Suprapubic skin (tissue), 4 donors: ENCODE measurements at regions not wholly inside any gene's neighbourhood (a gene's known extent, or its start where the extent isn't known, plus 50 kb on each side); places are given as distances from the start of the nearest gene placed in this dataset.

Experiments used
- DNase-seq, 2 donors: peaks; one replicate each; pipeline ENCODE4 v3.0.0-alpha.2; 2019; ENCODE audit warnings: low spot score in 2 of 2
- H3K27ac ChIP-seq: fragments of 200-600 bp; sonication (generic); one replicate; pipeline ENCODE4 v1.5.1; 2019
- H3K27me3 ChIP-seq: fragments of 200-600 bp; sonication (generic); one replicate; pipeline ENCODE4 v1.5.1; 2019
- H3K36me3 ChIP-seq: fragments of 200-600 bp; sonication (generic); one replicate; pipeline ENCODE4 v1.5.1; 2019
- H3K4me1 ChIP-seq: fragments of 200-600 bp; sonication (generic); one replicate; pipeline ENCODE4 v1.5.1; 2019
- H3K4me3 ChIP-seq: fragments of 200-600 bp; sonication (generic); one replicate; pipeline ENCODE4 v1.5.1; 2019; ENCODE audit warnings: mild to moderate bottlenecking
- H3K9me3 ChIP-seq: fragments of 200-600 bp; sonication (generic); one replicate; pipeline ENCODE4 v1.5.1; 2019
- EP300 ChIP-seq: sonication (generic); formaldehyde crosslinking; IDR thresholded peaks from one replicate; pipeline ENCODE4 v1.6.1; 2017; ENCODE audit warnings: antibody characterized with exemption
- POLR2A ChIP-seq, 2 donors: fragments of 450-650 bp; IDR thresholded peaks; one replicate each; pipeline ENCODE4 v1.6.1; 2017; ENCODE audit warnings: antibody characterized with exemption in 2 of 2, mild to moderate bottlenecking in 2 of 2, moderate library complexity in 2 of 2
- POLR2AphosphoS5 ChIP-seq, 3 donors: sonication (generic); formaldehyde crosslinking; IDR thresholded peaks; one replicate each; pipeline ENCODE4 v1.6.1; 2017; ENCODE audit warnings: antibody characterized with exemption in 3 of 3
- WGBS: methylation state at CpG from one replicate; pipeline ENCODE4 v1.1.5; 2018; 5-methylcytosine and 5-hydroxymethylcytosine counted together
- TF ChIP-seq, protein P1 (sequence below), 2 donors: fragments of 200-600 bp in 1 of 2; fragments of 450-650 bp in 1 of 2; sonication (generic) in 1 of 2; IDR thresholded peaks; one replicate each; pipeline ENCODE4 v1.5.1; 2016 to 2019; ENCODE audit warnings: antibody characterized with exemption in 2 of 2, mild to moderate bottlenecking in 1 of 2, moderate library complexity in 1 of 2

DNA sequence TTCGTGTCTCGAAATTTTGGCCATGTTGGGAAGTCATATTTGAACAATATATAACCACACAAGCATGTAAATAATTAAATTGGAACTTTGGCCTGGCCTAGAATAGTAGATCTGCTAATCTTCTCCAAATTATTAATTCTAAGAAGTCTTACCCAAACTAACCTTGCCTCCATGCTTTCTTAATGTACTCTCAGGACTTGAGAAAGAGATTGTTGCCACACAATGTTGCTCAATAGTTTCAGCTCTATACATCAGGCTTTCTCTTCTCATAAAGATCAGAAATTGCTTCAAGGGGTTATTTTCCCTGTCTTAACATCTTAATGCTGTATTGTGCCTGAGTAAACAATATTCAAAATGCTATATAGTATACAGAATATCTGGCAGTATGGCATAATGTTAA lies 202.7 kb upstream of the LRIG1 start:
- H3K4me3 ChIP-seq = no peak overlapping the region
- H3K4me1 ChIP-seq = no peaks in the 10 kb centered on the region
- no peaks in the 10 kb centered on the region for H3K27me3 ChIP-seq
- TF ChIP-seq, protein P1, sequence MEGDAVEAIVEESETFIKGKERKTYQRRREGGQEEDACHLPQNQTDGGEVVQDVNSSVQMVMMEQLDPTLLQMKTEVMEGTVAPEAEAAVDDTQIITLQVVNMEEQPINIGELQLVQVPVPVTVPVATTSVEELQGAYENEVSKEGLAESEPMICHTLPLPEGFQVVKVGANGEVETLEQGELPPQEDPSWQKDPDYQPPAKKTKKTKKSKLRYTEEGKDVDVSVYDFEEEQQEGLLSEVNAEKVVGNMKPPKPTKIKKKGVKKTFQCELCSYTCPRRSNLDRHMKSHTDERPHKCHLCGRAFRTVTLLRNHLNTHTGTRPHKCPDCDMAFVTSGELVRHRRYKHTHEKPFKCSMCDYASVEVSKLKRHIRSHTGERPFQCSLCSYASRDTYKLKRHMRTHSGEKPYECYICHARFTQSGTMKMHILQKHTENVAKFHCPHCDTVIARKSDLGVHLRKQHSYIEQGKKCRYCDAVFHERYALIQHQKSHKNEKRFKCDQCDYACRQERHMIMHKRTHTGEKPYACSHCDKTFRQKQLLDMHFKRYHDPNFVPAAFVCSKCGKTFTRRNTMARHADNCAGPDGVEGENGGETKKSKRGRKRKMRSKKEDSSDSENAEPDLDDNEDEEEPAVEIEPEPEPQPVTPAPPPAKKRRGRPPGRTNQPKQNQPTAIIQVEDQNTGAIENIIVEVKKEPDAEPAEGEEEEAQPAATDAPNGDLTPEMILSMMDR (IDR thresholded peaks at IDR 0.05) = no peak
- TF ChIP-seq EP300 = no peak
- TF ChIP-seq POLR2AphosphoS5 (IDR thresholded peaks at IDR 0.05) = no peak
- no peak for TF ChIP-seq POLR2A (IDR thresholded peaks at IDR 0.05)
- WGBS = 89% methylated on average over 2 of the region's 2 CpGs
- H3K36me3 ChIP-seq = no peaks in the 10 kb centered on the region
- H3K9me3 ChIP-seq = no peaks in the 10 kb centered on the region
- H3K27ac ChIP-seq = no peak overlapping the region
- DNase-seq = no peak

DNA sequence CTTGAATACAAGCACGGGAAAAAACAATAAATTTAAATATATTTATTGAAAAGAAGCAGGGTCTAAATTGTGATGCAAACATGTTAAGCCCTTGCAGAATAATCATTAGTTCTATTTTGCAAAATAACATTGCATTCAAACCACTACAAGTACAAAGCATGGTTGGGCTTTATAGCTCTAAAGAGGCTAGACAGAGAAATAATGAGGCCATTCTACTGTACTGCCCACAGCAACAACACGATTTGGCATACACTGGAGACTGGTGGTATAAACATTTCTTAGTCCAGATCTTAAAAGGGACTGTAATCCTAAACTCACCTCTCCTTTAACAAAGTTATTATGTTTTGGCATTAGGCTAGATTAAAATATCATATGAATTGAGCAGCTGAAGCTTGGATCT lies 204.3 kb upstream of the LRIG1 start:
- no peak overlapping the region for H3K27ac ChIP-seq
- no peak for DNase-seq
- H3K4me3 ChIP-seq = no peak overlapping the region
- H3K4me1 ChIP-seq = peaks cover 9% of the 10 kb centered on the region
- no peaks in the 10 kb centered on the region for H3K9me3 ChIP-seq
- TF ChIP-seq EP300 (no peak), POLR2A (IDR thresholded peaks at IDR 0.05) (no peak), POLR2AphosphoS5 (IDR thresholded peaks at IDR 0.05) (no peak)
- TF ChIP-seq, protein P1 (IDR thresholded peaks at IDR 0.05) = no peak
- no peaks in the 10 kb centered on the region for H3K27me3 ChIP-seq
- H3K36me3 ChIP-seq = no peaks in the 10 kb centered on the region
- 59% methylated on average over 2 of the region's 2 CpGs for WGBS

DNA sequence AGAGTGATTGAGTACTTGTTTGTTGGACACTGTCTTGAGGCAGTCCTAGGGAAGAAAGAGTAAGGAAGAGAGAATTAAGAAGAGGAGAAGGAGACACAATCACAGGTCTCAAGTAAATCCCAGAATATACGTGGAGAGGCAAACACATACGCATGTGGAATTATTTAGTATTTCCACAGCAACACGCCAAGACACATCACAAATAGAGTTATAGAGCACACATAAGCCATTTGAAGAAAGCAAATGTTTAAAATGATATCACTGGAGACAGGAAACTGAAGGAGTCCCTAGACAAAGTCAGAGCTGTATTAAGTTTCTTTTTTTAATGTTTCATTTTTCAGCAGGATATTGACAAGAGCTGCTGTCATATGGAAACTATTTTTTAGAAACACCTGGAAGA lies 206.1 kb upstream of the LRIG1 start:
- no peaks in the 10 kb centered on the region for H3K36me3 ChIP-seq
- WGBS = 90% methylated on average over 3 of the region's 3 CpGs
- no peak overlapping the region for H3K27ac ChIP-seq
- H3K9me3 ChIP-seq = no peaks in the 10 kb centered on the region
- H3K4me1 ChIP-seq = peaks cover 9% of the 10 kb centered on the region
- no peak for TF ChIP-seq EP300
- TF ChIP-seq POLR2AphosphoS5 (IDR thresholded peaks at IDR 0.05) = no peak
- no peak for TF ChIP-seq POLR2A (IDR thresholded peaks at IDR 0.05)
- TF ChIP-seq, protein P1 (IDR thresholded peaks at IDR 0.05) = no peak
- no peak overlapping the region for H3K4me3 ChIP-seq
- no peak for DNase-seq
- no peaks in the 10 kb centered on the region for H3K27me3 ChIP-seq

DNA sequence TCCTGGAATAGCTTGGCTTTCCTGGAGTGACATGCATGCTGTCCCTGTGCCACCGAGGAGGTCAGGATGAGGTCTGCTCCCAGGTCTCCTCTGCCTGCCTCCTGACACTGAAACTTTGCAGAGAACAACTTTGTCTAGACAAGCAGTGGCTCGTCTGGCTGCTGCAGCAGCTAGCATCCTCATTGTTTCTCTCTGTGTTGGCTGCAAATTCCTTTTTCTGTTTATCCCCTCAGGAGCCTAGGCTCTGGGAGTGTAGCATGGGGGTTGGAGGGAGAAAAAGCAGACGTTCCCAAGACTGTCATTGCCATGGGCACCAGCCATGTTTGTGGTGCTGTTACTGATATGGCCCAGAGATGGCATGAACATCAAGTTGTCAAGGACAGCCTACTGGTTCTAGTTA lies 208.7 kb upstream of the LRIG1 start:
- H3K9me3 ChIP-seq = no peaks in the 10 kb centered on the region
- no peaks in the 10 kb centered on the region for H3K27me3 ChIP-seq
- H3K36me3 ChIP-seq = no peaks in the 10 kb centered on the region
- peaks cover 9% of the 10 kb centered on the region for H3K4me1 ChIP-seq
- peak overlapping the region; percentile 29 for H3K27ac ChIP-seq
- 43% methylated on average over 3 of the region's 3 CpGs for WGBS
- no peak for DNase-seq
- TF ChIP-seq POLR2AphosphoS5 (IDR thresholded peaks at IDR 0.05) (peak in 1 of 3 donors; percentile 21), EP300 (no peak)
- H3K4me3 ChIP-seq = no peak overlapping the region

DNA sequence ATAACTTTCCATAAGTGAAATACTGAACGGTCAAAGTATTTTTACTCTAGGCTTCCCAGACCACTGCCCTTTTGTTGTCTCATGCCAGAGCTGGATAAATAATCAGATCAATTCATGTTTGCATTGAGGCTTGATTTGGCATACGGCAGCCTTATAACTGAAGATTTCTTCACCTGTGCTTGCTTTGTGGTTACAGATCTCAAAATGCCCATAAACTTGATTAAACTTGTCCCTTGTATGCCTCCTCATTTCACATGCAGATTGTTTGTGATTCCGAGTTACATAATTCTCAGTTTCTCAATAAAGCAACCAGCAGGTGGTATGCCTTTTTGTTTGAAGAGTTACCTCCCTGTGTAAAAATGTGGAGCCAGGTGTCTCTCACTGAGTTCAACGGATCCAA lies 211.4 kb upstream of the LRIG1 start:
- no peaks in the 10 kb centered on the region for H3K9me3 ChIP-seq
- TF ChIP-seq POLR2AphosphoS5 (IDR thresholded peaks at IDR 0.05) = no peak
- TF ChIP-seq, protein P1 (IDR thresholded peaks at IDR 0.05) = no peak
- TF ChIP-seq POLR2A (IDR thresholded peaks at IDR 0.05) = no peak
- no peak for TF ChIP-seq EP300
- H3K27ac ChIP-seq = no peak overlapping the region
- no peaks in the 10 kb centered on the region for H3K36me3 ChIP-seq
- 59% methylated on average over 4 of the region's 4 CpGs for WGBS
- H3K4me3 ChIP-seq = no peak overlapping the region
- peaks cover 9% of the 10 kb centered on the region for H3K4me1 ChIP-seq
- no peaks in the 10 kb centered on the region for H3K27me3 ChIP-seq
- DNase-seq = no peak

DNA sequence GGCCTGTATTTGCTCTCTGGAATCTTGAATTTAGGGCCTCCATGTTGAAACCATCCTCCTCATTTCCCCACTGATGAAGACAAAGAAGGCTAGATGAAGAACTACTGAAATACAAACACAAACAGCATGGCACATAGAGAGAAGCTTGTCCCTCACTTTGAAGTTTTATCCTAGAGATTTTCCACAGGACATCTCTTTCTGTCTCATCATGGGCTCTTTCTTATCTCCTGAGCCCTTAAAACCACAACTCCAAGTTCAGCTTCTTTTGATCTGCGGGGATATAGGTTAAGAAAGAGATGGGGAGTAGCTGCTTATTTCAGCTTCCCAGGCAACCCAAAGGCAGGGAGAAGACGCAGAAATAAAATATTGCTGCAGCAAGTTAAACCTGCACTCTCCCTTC lies 213.1 kb upstream of the LRIG1 start:
- Histone ChIP-seq H3K27me3 (no peaks in the 10 kb centered on the region), H3K9me3 (no peaks in the 10 kb centered on the region), H3K4me1 (peaks cover 8% of the 10 kb centered on the region), H3K27ac (no peak overlapping the region), H3K36me3 (no peaks in the 10 kb centered on the region), H3K4me3 (no peak overlapping the region)
- TF ChIP-seq POLR2A (IDR thresholded peaks at IDR 0.05) (no peak), POLR2AphosphoS5 (IDR thresholded peaks at IDR 0.05) (no peak), EP300 (no peak)
- TF ChIP-seq, protein P1 (IDR thresholded peaks at IDR 0.05) = no peak
- DNase-seq = no peak
- WGBS = 48% methylated on average over 2 of the region's 2 CpGs
